ENCODE measurements at regions not wholly inside any gene's neighbourhood (a gene's known extent, or its start where the extent isn't known, plus 50 kb on each side); places are given as distances from the start of the nearest gene placed in this dataset.

DNA sequence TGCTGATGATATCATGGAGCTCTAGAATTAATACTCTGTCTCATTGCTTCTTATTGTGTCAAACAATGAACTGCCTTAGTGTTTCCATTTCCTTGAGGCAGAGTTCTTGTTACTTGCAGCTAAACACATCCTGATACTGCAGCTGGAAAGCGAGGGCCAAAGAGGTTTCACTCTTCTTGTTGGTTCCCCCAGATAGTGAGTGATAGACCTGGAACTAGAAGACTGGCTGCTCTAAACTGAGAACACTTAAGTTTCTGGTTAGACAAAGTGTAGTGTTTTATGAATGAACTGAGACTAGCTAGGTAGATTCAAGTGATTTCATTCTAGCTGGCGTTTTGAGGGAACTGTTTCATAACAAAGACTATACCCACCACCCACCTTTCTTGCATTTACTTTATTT is 321.7 kb downstream of the TXNL1 start:
- ChIA-PET CTCF (interaction anchor here (0.6 kb wide), 1 partner anchor 635 kb away, joined by 3 read pairs; no protein-coding TSS in a partner anchor), POLR2A (ENCODE audit: unreplicated experiment) (interaction anchor here (0.6 kb wide), 1 partner anchor 256 kb away, joined by 3 read pairs; no protein-coding TSS in a partner anchor)
- no peak for TF ChIP-seq POLR2A (IDR thresholded peaks at IDR 0.05; ENCODE audit: low read depth, low read length)
- no peak for TF ChIP-seq MAFK (IDR thresholded peaks at IDR 0.05; ENCODE audit: low read depth, low read length)
- no peak for TF ChIP-seq NFE2L2 (IDR thresholded peaks at IDR 0.05; ENCODE audit: low read depth, low read length)
- TF ChIP-seq SMC3 (IDR thresholded peaks at IDR 0.05; ENCODE audit: low read depth, low read length), result no peak
- TF ChIP-seq CEBPB (IDR thresholded peaks at IDR 0.05; ENCODE audit: low read depth, low read length), result no peak
- no peak for TF ChIP-seq CHD1 (IDR thresholded peaks at IDR 0.05; ENCODE audit: low read depth, low read length)
- TF ChIP-seq RFX5 (IDR thresholded peaks at IDR 0.05; ENCODE audit: low read depth, low read length), result no peak
- TF ChIP-seq BHLHE40 (IDR thresholded peaks at IDR 0.05; ENCODE audit: low read depth, low read length), result no peak
- TF ChIP-seq RAD21 (IDR thresholded peaks at IDR 0.05; ENCODE audit: low read length), result no peak
- TF ChIP-seq, protein P1, sequence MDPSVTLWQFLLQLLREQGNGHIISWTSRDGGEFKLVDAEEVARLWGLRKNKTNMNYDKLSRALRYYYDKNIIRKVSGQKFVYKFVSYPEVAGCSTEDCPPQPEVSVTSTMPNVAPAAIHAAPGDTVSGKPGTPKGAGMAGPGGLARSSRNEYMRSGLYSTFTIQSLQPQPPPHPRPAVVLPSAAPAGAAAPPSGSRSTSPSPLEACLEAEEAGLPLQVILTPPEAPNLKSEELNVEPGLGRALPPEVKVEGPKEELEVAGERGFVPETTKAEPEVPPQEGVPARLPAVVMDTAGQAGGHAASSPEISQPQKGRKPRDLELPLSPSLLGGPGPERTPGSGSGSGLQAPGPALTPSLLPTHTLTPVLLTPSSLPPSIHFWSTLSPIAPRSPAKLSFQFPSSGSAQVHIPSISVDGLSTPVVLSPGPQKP (IDR thresholded peaks at IDR 0.05; ENCODE audit: borderline replicate concordance, low read depth, low read length), result no peak
- TF ChIP-seq MAZ (IDR thresholded peaks at IDR 0.05; ENCODE audit: borderline replicate concordance, low read depth, low read length), result no peak
- no peak for TF ChIP-seq MXI1 (IDR thresholded peaks at IDR 0.05; ENCODE audit: borderline replicate concordance, low read depth, low read length)
- TF ChIP-seq, protein P2, sequence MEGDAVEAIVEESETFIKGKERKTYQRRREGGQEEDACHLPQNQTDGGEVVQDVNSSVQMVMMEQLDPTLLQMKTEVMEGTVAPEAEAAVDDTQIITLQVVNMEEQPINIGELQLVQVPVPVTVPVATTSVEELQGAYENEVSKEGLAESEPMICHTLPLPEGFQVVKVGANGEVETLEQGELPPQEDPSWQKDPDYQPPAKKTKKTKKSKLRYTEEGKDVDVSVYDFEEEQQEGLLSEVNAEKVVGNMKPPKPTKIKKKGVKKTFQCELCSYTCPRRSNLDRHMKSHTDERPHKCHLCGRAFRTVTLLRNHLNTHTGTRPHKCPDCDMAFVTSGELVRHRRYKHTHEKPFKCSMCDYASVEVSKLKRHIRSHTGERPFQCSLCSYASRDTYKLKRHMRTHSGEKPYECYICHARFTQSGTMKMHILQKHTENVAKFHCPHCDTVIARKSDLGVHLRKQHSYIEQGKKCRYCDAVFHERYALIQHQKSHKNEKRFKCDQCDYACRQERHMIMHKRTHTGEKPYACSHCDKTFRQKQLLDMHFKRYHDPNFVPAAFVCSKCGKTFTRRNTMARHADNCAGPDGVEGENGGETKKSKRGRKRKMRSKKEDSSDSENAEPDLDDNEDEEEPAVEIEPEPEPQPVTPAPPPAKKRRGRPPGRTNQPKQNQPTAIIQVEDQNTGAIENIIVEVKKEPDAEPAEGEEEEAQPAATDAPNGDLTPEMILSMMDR (conservative IDR thresholded peaks at IDR 0.05; ENCODE audit: low read depth, low read length), result no peak
- TF ChIP-seq FOS (IDR thresholded peaks at IDR 0.05; ENCODE audit: low read depth, low read length), result no peak
- TF ChIP-seq, protein P3, sequence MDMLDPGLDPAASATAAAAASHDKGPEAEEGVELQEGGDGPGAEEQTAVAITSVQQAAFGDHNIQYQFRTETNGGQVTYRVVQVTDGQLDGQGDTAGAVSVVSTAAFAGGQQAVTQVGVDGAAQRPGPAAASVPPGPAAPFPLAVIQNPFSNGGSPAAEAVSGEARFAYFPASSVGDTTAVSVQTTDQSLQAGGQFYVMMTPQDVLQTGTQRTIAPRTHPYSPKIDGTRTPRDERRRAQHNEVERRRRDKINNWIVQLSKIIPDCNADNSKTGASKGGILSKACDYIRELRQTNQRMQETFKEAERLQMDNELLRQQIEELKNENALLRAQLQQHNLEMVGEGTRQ (IDR thresholded peaks at IDR 0.05; ENCODE audit: low read depth, low read length), result no peak
- TF ChIP-seq RCOR1 (IDR thresholded peaks at IDR 0.05; ENCODE audit: insufficient replicate concordance, low read length), result no peak
- Histone ChIP-seq H3K9me3 (ENCODE audit: control insufficient read depth, insufficient read depth, low read length) (no peaks in the 10 kb centered on the region), H3K4me3 (ENCODE audit: insufficient read depth, low read depth, low read length) (no peak overlapping the region), H3K9me1 (ENCODE audit: insufficient read depth, low read length) (peaks cover 8% of the 10 kb centered on the region; the same call in 1 of the 2 replicates), H3K79me1 (ENCODE audit: low read depth in 1 of 2, low read length in 2 of 2) (no peaks in the 10 kb centered on the region), H2AK9ac (replicated peaks; ENCODE audit: low read depth, low read length, poor library complexity) (no peak overlapping the region), H3K27me3 (ENCODE audit: control insufficient read depth, insufficient read depth, low read length) (no peaks in the 10 kb centered on the region; the same call in 1 of the 2 replicates), H3K14ac (replicated peaks; ENCODE audit: low read depth, low read length) (no peak overlapping the region), H2AK5ac (ENCODE audit: low read depth, low read length) (no peak overlapping the region), H2BK20ac (ENCODE audit: low read depth, low read length) (no peak overlapping the region), H4K20me1 (ENCODE audit: insufficient read depth, low read length) (no peaks in the 10 kb centered on the region), H2BK120ac (ENCODE audit: low read depth, low read length) (no peak overlapping the region), H3K27ac (ENCODE audit: insufficient read depth, low read length) (no peak overlapping the region), H4K91ac (ENCODE audit: insufficient read depth, low read depth, low read length) (no peak overlapping the region), H4K5ac (ENCODE audit: low read depth, low read length) (no peak overlapping the region), H3K9ac (ENCODE audit: low read depth, low read length) (no peak overlapping the region), H3K36me3 (ENCODE audit: control insufficient read depth, insufficient read depth, low read length) (no peaks in the 10 kb centered on the region), H2BK5ac (ENCODE audit: low read depth, low read length, poor library complexity, severe bottlenecking) (no peak overlapping the region), H3K23ac (ENCODE audit: low read depth, low read length) (no peak overlapping the region), H3K4ac (ENCODE audit: low read depth, low read length) (no peak overlapping the region), H4K8ac (ENCODE audit: low read depth in 2 of 2, low read length in 2 of 2) (no peak overlapping the region), H3K18ac (ENCODE audit: low read depth, low read length) (no peak overlapping the region), H3K4me1 (ENCODE audit: control insufficient read depth, insufficient read depth, low read length) (peaks cover 7% of the 10 kb centered on the region), H2BK15ac (ENCODE audit: low read depth, low read length) (no peak overlapping the region), H3K4me2 (ENCODE audit: low read depth, low read length) (no peak overlapping the region), H2AFZ (replicated peaks; ENCODE audit: low read length, poor library complexity) (no peak overlapping the region), H3K56ac (ENCODE audit: extremely low read depth, insufficient read depth, low read length) (no peak overlapping the region)
- BruUV-seq (replicated peaks), result no TSS peak
- intact Hi-C loops (cut with micrococcal nuclease) (loop anchor here (10.0 kb wide), 1 partner anchor 902 kb away; no protein-coding TSS in a partner anchor), in situ Hi-C loops (cut with MboI; ENCODE audit: low sequenced_read_pairs) (no loop called here), dilution Hi-C loops (cut with HindIII; ENCODE audit: low sequenced_read_pairs, unreplicated experiment) (no loop called here)
- WGBS, 2 experiments (ENCODE audit: extremely low coverage in 2 of 2, insufficient read length in 1 of 2), result no CpG with 5 or more reads among the region's 2 CpGs
- ATAC-seq (ENCODE audit: low read depth), result no peak
- no peak for DNase-seq

Measured in IMR-90 (cell line).